ENCODE measurements at regions not wholly inside any gene's neighbourhood (a gene's known extent, or its start where the extent isn't known, plus 50 kb on each side); places are given as distances from the start of the nearest gene placed in this dataset.

GRCh38 chr13:106284358-106284757 lies 251.1 kb downstream of the EFNB2 start (continued):
- no peak for TF ChIP-seq PBX3 (CRISPR knock-in tag; IDR thresholded peaks at IDR 0.05)

GRCh38 chr13:106281426-106281825 lies 254.0 kb downstream of the EFNB2 start:
- H3K27ac ChIP-seq (ENCODE audit: extremely low read depth, low read depth, low read length), result no peak overlapping the region
- no peaks in the 10 kb centered on the region for H3K4me1 ChIP-seq (ENCODE audit: control insufficient read depth, insufficient read depth, low read length)
- H3K4me3 ChIP-seq (ENCODE audit: low read depth, low read length), result no peak overlapping the region
- TF ChIP-seq ZBTB8A (tag by site-specific recombination; IDR thresholded peaks at IDR 0.05) (no peak), ZNF707 (tag by site-specific recombination; IDR thresholded peaks at IDR 0.05) (no peak), ZNF658 (tag by site-specific recombination; IDR thresholded peaks at IDR 0.05) (no peak), ZNF449 (tag by site-specific recombination; IDR thresholded peaks at IDR 0.05) (no peak), KLF9 (tag by site-specific recombination; IDR thresholded peaks at IDR 0.05; ENCODE audit: low read depth) (no peak), ZNF624 (tag by site-specific recombination; IDR thresholded peaks at IDR 0.05) (no peak), ZNF792 (tag by site-specific recombination; IDR thresholded peaks at IDR 0.05) (no peak), ZNF394 (tag by site-specific recombination; IDR thresholded peaks at IDR 0.05; ENCODE audit: borderline replicate concordance) (no peak), ZNF785 (tag by site-specific recombination; IDR thresholded peaks at IDR 0.05) (no peak), PRDM2 (tag by site-specific recombination; IDR thresholded peaks at IDR 0.05; ENCODE audit: borderline replicate concordance) (no peak), SP2 (tag by site-specific recombination; IDR thresholded peaks at IDR 0.05) (no peak), ZBTB1 (tag by site-specific recombination; IDR thresholded peaks at IDR 0.05) (no peak), ZNF23 (tag by site-specific recombination; IDR thresholded peaks at IDR 0.05; ENCODE audit: borderline replicate concordance) (no peak), SP3 (tag by site-specific recombination; IDR thresholded peaks at IDR 0.05) (no peak), ZNF521 (tag by site-specific recombination; IDR thresholded peaks at IDR 0.05) (no peak)
- H3K36me3 ChIP-seq (ENCODE audit: control insufficient read depth in 2 of 2, insufficient read depth in 1 of 2, low read length in 2 of 2), result no peaks in the 10 kb centered on the region
- ChIA-PET POLR2A (no interaction called here), CTCF (no interaction called here)
- no peaks in the 10 kb centered on the region for H3K9me3 ChIP-seq (ENCODE audit: control insufficient read depth, insufficient read depth, low read depth, low read length)
